ENCODE measurements at regions not wholly inside any gene's neighbourhood (a gene's known extent, or its start where the extent isn't known, plus 50 kb on each side); places are given as distances from the start of the nearest gene placed in this dataset.

DNA sequence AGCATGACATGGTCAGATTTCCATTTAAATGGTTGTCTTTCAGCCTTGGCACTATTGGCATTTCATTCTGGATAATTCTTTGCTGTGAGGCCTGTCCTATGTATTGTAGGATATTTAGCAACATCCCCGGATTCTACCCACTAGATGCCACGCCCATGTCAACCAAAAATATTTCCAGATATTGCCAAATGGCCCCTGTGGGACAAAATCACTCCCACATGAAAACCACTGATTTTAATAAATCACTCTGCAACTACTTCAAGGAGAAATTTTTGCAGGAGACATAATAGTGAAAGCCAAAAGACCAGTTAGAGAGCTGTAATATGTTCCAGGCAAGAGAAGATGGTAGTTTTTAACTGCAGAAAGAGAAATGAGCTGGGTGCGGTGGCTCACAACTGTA lies 55.9 kb upstream of the RARB start:
- TF ChIP-seq, protein P1, sequence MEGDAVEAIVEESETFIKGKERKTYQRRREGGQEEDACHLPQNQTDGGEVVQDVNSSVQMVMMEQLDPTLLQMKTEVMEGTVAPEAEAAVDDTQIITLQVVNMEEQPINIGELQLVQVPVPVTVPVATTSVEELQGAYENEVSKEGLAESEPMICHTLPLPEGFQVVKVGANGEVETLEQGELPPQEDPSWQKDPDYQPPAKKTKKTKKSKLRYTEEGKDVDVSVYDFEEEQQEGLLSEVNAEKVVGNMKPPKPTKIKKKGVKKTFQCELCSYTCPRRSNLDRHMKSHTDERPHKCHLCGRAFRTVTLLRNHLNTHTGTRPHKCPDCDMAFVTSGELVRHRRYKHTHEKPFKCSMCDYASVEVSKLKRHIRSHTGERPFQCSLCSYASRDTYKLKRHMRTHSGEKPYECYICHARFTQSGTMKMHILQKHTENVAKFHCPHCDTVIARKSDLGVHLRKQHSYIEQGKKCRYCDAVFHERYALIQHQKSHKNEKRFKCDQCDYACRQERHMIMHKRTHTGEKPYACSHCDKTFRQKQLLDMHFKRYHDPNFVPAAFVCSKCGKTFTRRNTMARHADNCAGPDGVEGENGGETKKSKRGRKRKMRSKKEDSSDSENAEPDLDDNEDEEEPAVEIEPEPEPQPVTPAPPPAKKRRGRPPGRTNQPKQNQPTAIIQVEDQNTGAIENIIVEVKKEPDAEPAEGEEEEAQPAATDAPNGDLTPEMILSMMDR (IDR thresholded peaks at IDR 0.05): no peak
- H3K9me3 Mint-ChIP-seq: peaks cover 8% of the 10 kb centered on the region
- no peaks in the 10 kb centered on the region for H3K36me3 Mint-ChIP-seq (ENCODE audit: low read depth)
- no peak overlapping the region for H3K4me3 Mint-ChIP-seq
- DNase-seq: no peak
- H3K27ac Mint-ChIP-seq: no peak overlapping the region
- H3K4me1 Mint-ChIP-seq (ENCODE audit: low read depth): no peaks in the 10 kb centered on the region
- H3K27me3 Mint-ChIP-seq (ENCODE audit: insufficient read depth): no peaks in the 10 kb centered on the region; the same call in 1 of the 2 replicates

DNA sequence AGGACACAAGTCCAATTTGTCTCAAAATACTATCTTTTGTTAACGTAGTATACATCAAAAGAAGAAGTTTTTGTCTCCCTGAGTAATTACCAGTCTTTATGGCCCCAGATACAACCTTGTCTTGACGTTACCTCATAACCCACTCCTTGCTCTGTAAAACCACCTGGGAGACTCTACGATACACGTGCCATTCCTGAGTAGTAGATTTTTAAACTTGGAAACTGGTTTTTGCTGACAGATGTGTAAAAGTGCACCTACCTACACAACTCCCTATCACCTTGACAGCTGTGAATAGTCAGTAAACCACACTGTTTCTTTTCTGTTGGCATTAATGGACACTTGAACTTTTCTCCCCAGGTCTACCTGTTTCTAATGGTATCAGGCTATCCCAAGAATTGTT lies 51.7 kb upstream of the RARB start:
- H3K36me3 Mint-ChIP-seq (ENCODE audit: low read depth): no peaks in the 10 kb centered on the region
- TF ChIP-seq, protein P1 (IDR thresholded peaks at IDR 0.05): no peak
- H3K27ac Mint-ChIP-seq: no peak overlapping the region
- no peak overlapping the region for H3K4me3 Mint-ChIP-seq
- peaks cover 12% of the 10 kb centered on the region; the same call in 1 of the 2 replicates for H3K4me1 Mint-ChIP-seq (ENCODE audit: low read depth)
- DNase-seq: no peak
- no peaks in the 10 kb centered on the region for H3K27me3 Mint-ChIP-seq (ENCODE audit: insufficient read depth)
- peaks cover 4% of the 10 kb centered on the region; the same call in 1 of the 2 replicates for H3K9me3 Mint-ChIP-seq

DNA sequence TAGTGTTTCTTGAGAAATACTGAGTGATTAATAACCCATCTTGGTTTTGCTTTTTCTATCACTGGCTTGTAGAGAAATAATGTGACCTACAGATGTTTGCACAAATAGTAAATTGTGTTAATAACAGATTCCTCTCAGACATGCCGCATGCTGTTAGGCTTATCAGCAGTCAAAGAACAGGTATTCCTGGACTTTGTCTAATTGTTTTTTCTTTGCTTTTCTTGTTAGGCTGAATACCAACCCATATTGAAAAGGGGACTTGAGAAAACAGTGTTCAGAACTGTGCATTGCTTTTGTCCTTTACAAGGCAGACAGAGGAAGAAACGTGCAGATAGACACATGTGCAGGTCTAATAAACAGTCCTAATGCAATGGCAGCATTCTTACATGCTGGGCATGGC lies 51.0 kb upstream of the RARB start:
- no peaks in the 10 kb centered on the region; the same call in 1 of the 2 replicates for H3K9me3 Mint-ChIP-seq
- H3K27me3 Mint-ChIP-seq (ENCODE audit: insufficient read depth): no peaks in the 10 kb centered on the region
- peaks cover 12% of the 10 kb centered on the region; the same call in 1 of the 2 replicates for H3K4me1 Mint-ChIP-seq (ENCODE audit: low read depth)
- TF ChIP-seq, protein P1 (IDR thresholded peaks at IDR 0.05): no peak
- no peaks in the 10 kb centered on the region for H3K36me3 Mint-ChIP-seq (ENCODE audit: low read depth)
- no peak overlapping the region for H3K4me3 Mint-ChIP-seq
- H3K27ac Mint-ChIP-seq: no peak overlapping the region
- no peak for DNase-seq

All from HFFc6 (cell line).